ENCODE measurements at regions not wholly inside any gene's neighbourhood (a gene's known extent, or its start where the extent isn't known, plus 50 kb on each side); places are given as distances from the start of the nearest gene placed in this dataset.
"Not testable (repeated sequence)": the region's sequence is repeated elsewhere in the genome, so short reads cannot be mapped to it uniquely, and the experiment has no call there.

DNA sequence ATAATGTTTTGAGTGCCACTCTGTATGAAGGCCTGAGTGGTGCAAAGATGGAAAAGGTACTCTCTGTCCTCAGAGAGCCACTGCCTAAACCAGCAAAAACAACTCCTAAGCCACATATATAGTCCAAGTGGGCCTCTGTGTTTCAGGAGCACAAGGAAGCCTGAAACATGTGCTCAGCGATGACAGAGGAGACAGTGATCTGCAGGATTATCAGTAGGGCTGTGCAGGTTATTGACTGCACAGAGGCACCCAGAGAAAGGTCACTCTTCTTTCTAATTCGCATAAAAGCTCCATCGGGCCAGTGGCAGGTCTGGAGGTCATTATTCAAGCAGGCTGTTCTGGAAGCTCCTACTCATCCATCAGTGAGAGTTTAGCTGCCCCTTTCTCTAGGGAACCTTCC lies 361.9 kb downstream of the BCL11B start:
- DNase-seq (ENCODE audit: extremely low read depth in 1 of 11, low read depth in 9 of 11, low spot score in 4 of 11) = no peak

- DNase-seq (ENCODE audit: extremely low read depth in 1 of 11, low read depth in 9 of 11, low spot score in 4 of 11) = no peak
These were observed 359.3 kb downstream of the BCL11B start for GRCh38 chr14:98912655-98913054.

DNA sequence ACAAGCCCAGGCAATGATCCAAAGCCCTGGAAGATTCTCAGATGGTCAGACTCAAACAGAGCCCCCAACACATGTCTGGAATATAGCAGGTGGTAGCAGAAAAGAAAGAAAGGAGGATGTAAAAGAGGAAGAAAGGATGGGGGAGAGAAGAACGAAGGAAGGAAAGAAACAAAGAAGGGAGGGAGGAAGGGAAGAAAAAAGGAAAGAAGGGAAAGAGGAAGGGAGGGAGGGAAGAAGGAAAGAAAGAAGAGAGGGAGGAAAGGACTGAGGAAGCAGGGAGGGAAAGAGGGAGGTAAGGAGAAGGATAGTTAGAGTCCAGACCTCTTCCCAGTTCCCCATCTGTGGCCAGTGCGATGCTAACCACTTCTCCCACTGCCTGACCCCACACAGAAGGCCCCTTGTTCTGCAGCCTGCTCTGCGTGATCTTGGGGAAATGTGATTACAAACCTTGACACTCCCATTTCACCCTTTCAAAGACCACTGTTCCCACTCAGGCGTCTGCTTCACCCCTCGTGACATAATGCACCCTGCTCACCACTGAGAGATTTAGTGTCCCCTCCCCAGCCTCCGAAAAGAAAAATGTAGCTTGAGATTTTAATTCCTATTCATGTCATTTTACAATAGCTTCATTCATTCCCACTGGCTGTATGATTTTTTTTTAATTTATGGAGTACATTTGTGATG lies 357.9 kb downstream of the BCL11B start:
- DNase-seq (ENCODE audit: extremely low read depth in 1 of 11, low read depth in 9 of 11, low spot score in 4 of 11) = no peak

GRCh38 chr14:98914942-98915341 lies 357.1 kb downstream of the BCL11B start:
- DNase-seq (ENCODE audit: extremely low read depth in 1 of 11, low read depth in 9 of 11, low spot score in 4 of 11) = peak in 1 of 11 donors; percentile 14

- no peak for DNase-seq (ENCODE audit: extremely low read depth in 1 of 11, low read depth in 9 of 11, low spot score in 4 of 11)
These were observed 356.4 kb downstream of the BCL11B start for GRCh38 chr14:98915625-98916024.

DNA sequence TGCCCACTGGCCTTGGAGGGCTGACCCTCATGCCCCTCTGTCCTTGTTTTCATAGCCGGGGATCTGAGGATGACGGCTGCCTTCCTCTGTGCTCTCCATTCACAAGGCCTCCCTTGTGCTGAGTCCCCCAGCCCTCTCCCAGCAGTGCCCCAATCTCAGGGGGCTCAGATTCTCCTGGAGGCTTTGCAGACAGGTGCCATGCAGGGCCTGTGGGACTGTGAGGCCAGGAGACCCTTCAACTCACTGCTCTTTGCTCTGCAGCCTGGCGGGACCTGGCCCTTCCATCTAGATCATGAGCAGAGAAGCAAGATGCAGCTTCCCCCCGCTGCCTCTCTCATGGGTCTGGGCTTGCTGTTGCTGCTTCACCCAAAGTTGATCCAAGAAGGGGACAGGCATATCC lies 356.0 kb downstream of the BCL11B start:
- no peak for DNase-seq (ENCODE audit: extremely low read depth in 1 of 11, low read depth in 9 of 11, low spot score in 4 of 11)

GRCh38 chr14:98916476-98916875 lies 355.5 kb downstream of the BCL11B start:
- no peak for DNase-seq (ENCODE audit: extremely low read depth in 1 of 11, low read depth in 9 of 11, low spot score in 4 of 11)

- no peak for DNase-seq (ENCODE audit: extremely low read depth in 1 of 11, low read depth in 9 of 11, low spot score in 4 of 11)
These were observed 352.6 kb downstream of the BCL11B start for GRCh38 chr14:98919434-98919833.

DNA sequence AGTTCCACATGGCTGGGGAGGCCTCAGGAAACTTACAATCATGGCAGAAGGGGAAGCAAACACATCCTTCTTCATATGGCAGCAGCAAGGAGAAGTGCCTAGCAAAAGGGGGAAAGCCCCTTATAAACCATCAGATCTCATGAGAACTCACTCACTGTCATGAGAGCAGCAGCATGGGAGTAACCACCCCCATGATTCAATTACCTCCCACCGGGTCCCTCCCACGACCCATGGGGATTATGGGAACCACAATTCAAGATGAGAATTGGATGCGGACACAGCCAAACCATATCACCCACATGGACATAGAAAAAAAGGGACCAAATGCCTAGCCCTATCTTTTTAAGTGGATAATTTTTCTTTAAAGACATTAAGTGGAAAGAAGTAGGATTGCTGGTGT lies 350.7 kb downstream of the BCL11B start:
- DNase-seq (ENCODE audit: extremely low read depth in 1 of 11, low read depth in 9 of 11, low spot score in 4 of 11) = not testable (repeated sequence)

DNA sequence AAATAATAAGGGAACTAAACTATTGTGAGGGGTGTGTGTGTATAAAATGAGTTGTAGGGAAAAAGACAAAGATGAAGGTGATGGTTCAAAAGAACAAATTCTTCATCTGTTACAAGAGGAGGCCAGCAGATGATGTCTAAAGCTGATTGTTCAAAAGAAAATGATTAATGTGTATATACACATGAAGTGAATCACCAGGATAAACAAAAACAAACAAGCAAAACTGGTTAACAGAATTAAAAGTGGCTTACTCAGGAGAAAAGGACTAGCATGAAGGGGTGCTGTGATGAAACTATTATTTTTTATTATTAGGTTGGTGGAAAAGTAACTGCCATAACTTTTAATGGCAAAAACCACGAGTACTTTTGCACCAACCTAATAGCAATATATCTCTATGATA lies 348.4 kb downstream of the BCL11B start:
- DNase-seq (ENCODE audit: extremely low read depth in 1 of 11, low read depth in 9 of 11, low spot score in 4 of 11) = no peak

GRCh38 chr14:98924046-98924445 lies 348.0 kb downstream of the BCL11B start:
- DNase-seq (ENCODE audit: extremely low read depth in 1 of 11, low read depth in 9 of 11, low spot score in 4 of 11) = no peak

DNA sequence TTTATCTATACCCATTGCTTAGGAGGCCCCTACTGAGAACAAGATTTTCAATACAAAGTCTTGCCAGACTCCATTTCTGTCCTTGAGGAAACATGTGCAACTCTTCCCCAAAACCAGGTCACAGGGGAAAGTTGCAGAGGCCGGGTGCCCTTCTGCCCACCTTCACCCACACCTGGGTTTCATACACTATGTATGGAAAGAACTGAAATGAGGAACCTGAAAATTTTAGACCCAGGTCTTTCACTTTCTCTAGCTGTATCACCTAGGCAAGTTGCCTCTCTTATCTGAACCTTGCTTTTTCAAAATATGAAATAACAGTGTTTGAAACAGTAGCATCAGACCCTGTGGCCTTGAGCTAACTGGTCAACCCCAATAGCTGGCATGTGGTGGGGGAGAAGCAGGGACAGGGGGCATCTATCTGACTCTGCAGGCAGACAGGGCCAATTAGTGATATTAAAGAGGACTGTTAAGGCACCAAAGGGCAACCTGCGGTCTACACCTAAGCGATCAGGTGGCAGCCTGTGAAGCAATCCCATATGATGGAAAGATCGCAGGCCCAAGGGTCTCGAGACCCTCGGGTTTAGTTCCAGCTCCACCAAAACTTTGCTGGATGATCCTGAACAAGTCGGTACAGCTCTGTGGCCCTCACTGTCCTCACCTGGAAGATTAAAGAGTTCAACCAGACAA lies 346.5 kb downstream of the BCL11B start:
- DNase-seq (ENCODE audit: extremely low read depth in 1 of 11, low read depth in 9 of 11, low spot score in 4 of 11) = no peak

DNA sequence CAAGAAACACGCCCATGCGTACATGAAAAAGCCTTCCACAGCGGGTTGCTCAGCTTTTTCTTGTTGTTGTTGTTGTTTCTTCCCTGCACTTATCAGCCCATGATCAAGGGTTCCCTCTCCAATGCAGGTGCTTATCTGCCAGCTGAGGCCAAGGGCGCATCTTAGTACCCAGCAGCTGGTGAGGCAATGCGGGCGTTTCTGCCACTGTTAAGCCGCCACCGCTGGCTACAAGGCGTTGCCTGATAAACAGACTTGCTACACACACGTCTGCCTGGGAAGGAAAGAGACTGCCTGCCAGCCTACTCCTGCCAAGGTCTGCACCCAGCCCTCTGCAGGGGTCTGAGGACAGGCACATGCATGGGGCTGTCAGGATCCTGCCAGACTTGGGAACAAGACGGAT lies 345.9 kb downstream of the BCL11B start:
- DNase-seq (ENCODE audit: extremely low read depth in 1 of 11, low read depth in 9 of 11, low spot score in 4 of 11) = no peak

- DNase-seq (ENCODE audit: extremely low read depth in 1 of 11, low read depth in 9 of 11, low spot score in 4 of 11) = no peak
These were observed 345.2 kb downstream of the BCL11B start for GRCh38 chr14:98926801-98927200.

DNA sequence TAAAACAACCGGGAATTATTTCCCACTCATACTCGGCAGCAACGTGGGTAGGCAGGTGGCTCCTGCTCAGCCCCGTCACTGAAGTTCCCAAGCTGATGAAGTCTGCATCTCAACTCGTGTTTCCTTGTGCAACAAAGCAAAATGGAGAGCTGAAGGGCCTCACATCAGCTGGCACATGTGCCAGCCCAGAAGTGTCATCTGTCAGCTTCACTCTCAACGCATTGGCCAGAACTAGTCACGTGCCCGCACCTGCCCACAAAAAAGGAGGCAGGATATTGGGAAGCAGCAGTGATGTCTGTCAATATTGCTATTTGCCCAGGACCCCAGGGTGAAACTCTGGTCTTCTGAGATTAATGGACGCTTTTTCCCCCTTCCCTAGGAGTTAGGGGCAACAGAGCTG lies 344.0 kb downstream of the BCL11B start:
- no peak for DNase-seq (ENCODE audit: extremely low read depth in 1 of 11, low read depth in 9 of 11, low spot score in 4 of 11)

GRCh38 chr14:98928418-98928817 lies 343.6 kb downstream of the BCL11B start:
- DNase-seq (ENCODE audit: extremely low read depth in 1 of 11, low read depth in 9 of 11, low spot score in 4 of 11) = no peak

GRCh38 chr14:98931126-98931525 lies 340.9 kb downstream of the BCL11B start:
- no peak for DNase-seq (ENCODE audit: extremely low read depth in 1 of 11, low read depth in 9 of 11, low spot score in 4 of 11)

DNA sequence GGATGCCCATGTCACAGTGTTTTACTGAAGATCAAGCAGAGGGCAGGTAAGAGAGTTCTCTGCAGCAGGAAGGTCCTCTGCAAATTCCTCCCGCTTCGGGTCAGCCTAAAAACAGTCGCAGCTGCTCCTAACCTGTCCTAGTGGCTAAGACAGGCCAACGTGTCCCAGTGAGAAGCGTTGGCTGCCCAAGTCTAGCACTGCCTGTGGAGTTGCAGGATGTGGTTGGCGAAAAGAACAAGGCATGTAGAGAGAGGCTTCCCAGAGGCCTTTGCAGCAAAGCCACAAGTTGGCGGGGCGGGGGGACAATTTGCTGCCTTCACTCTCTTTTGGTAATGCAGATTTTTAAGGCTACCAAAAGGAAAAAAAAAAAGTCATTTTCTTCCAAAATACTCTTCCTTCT lies 340.1 kb downstream of the BCL11B start:
- DNase-seq (ENCODE audit: extremely low read depth in 1 of 11, low read depth in 9 of 11, low spot score in 4 of 11) = no peak

DNA sequence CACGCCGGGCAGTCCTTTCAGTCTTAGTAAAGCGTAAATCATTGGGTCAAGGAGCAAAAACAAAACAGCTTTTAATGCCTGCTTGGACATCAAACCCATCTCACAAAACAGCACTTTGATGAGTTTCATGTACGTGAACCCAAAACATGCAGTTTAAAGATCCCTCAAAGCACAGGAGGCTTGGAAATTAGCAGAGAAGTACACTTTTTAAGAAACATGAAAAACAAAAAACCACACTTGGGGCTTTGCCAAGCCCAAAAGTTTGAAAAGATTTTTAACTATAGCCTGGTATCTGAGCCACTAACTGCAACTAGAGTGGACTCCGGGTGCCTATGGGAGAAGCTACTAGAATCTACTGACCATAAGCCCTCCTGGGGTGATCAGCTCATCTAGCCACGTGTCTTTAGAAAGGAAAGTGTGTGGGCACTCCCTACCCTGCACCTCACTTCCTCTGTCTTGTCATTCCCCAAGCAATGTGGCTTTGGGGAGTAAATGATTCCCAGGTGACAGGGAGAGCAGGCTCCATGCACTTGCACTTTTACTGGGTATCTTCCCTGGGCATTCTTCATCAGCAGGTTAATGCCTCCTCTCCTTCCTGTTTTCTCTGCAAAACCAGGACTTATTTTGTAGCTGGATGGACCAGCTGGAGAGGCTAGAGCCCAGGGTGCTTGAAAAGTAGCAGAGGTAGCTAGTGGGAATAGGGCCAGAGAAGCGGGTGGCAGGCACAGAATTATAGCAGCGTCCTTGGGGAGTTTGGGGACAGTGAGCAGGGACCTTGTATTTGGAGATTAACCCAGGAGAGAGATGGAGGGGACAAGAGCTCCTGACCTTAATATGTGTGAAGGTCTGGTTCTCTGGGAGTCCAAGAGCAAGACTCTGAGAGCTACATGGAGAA lies 339.3 kb downstream of the BCL11B start:
- DNase-seq (ENCODE audit: extremely low read depth in 1 of 11, low read depth in 9 of 11, low spot score in 4 of 11) = no peak

GRCh38 chr14:98934569-98934968 lies 337.4 kb downstream of the BCL11B start:
- DNase-seq (ENCODE audit: extremely low read depth in 1 of 11, low read depth in 9 of 11, low spot score in 4 of 11) = not testable (repeated sequence)
